ENCODE measurements at regions not wholly inside any gene's neighbourhood (a gene's known extent, or its start where the extent isn't known, plus 50 kb on each side); places are given as distances from the start of the nearest gene placed in this dataset.

- no peak for DNase-seq
These were observed 206.5 kb upstream of the KRR1 start for GRCh38 chr12:75717902-75718301.

GRCh38 chr12:75716291-75717025 lies 205.0 kb upstream of the KRR1 start:
- DNase-seq = no peak

DNA sequence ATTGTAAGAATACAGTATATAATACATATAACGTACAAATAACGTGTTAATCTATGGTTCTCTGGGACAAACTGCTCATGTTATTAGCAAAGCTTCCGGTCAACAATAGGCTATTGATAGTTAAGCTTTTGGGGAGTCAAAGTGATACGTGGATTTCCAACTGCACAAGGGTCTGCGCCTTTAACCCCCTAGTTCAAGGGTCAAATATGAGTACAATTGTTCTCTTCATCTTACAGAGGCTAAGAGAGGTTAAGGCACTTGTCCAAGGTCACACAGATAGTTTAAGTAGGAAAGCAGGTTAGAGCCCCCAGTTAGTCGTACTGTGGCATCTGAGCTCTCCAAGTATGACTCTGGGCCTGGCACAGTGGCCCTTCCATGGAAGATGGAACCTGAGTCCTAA lies 204.3 kb upstream of the KRR1 start:
- no peak for DNase-seq

DNA sequence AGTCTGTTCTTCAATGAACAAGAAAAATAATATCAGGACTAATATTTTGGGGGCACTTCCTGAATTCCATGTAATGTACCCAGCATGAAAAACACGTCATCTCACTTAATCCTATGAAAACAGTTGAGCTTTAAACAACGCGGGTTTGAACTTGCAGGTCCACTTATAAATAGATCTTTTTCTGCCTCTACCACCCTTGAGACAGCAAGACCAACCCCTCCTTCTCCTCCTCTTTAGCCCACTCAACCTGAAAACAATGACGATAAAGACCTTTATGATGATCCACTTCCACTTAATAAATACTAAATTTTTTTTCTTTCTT lies 203.9 kb upstream of the KRR1 start:
- no peak for DNase-seq

- DNase-seq = no peak
These were observed 203.3 kb upstream of the KRR1 start for GRCh38 chr12:75714462-75715322.

- no peak for DNase-seq
These were observed 202.0 kb upstream of the KRR1 start for GRCh38 chr12:75713434-75713833.

DNA sequence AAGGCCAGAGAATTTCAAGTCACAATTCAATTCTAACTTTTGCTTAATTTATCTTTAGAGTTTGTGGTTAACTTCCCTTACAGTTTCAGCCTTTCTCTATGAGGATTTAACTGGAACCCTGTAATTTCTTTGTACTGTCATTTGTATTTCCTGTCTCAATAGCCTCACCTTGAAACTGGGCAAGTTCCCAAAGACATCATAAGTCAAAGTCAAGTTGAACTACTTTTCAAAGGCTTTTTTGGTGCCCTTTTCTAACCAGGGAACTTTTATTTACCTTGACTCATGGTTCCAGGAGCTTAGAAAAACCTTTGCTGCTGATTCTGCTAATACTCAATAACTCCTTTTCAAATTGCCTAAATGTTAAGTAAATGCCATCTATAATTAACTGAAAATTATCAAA lies 200.8 kb upstream of the KRR1 start:
- DNase-seq = no peak

- no peak for DNase-seq
These were observed 199.9 kb upstream of the KRR1 start for GRCh38 chr12:75711271-75711670.

GRCh38 chr12:75710361-75711069 lies 199.1 kb upstream of the KRR1 start:
- no peak for DNase-seq

GRCh38 chr12:75709503-75709902 lies 198.1 kb upstream of the KRR1 start:
- DNase-seq = no peak

DNA sequence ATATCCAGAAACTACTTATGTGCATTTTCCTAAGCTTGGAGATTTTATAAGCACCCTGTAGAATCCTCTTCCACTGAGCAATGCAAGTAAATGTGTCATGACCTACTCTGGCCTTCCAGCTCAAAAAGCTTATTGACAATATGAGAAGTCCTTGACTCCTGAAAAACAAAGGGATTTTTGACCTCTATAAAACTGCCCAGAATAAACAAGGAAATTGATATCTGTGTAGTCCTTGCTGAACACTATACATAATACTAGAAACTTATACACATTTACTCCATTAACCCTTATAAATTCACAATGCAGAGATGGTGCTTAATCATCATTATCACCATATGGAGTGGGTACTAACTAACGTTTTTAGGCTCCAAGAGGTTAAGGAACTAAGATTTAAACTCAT lies 197.4 kb upstream of the KRR1 start:
- DNase-seq = no peak

- DNase-seq = no peak
These were observed 196.6 kb upstream of the KRR1 start for GRCh38 chr12:75707983-75708382.

- no peak for DNase-seq
These were observed 195.6 kb upstream of the KRR1 start for GRCh38 chr12:75706786-75707605.

- DNase-seq = no peak
These were observed 194.6 kb upstream of the KRR1 start for GRCh38 chr12:75705749-75706711.

DNA sequence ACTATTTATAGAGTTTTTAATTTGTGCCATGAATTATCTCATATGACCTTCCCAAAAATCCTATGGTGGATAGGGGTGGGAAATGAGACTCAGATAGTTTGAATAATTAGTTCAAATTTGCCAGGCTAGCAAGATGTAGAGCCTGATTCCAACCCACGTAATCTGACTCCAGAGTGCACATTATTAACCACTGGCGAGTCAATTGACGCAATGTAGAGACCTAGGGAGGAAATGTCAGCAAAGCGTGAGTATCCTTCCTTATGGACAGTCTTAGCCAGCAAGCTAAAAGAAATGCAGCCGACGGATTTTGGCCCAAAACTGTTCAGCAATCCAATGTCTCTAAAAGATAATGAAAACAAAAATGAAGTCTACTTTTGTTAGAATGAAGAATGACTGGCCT lies 193.3 kb upstream of the KRR1 start:
- no peak for DNase-seq

GRCh38 chr12:75704208-75704607 lies 192.8 kb upstream of the KRR1 start:
- DNase-seq = no peak

DNA sequence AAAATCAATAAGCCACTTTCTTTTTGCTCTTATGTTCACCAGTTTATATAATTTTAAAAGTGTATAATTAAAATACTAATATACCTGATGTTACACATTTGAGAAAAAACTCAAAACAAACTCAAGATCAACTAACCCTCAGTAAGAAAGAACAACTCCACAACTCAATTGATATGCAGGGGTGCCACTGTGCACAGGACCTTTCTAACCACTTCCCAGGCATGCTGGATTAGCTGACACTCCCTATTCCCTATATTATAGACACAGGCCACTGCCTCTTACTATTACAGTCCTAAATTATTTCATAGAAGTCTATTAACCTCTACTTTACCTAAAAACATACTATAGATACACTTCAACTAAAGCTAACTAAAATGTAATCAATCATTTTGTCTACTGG lies 191.7 kb upstream of the KRR1 start:
- DNase-seq = no peak

DNA sequence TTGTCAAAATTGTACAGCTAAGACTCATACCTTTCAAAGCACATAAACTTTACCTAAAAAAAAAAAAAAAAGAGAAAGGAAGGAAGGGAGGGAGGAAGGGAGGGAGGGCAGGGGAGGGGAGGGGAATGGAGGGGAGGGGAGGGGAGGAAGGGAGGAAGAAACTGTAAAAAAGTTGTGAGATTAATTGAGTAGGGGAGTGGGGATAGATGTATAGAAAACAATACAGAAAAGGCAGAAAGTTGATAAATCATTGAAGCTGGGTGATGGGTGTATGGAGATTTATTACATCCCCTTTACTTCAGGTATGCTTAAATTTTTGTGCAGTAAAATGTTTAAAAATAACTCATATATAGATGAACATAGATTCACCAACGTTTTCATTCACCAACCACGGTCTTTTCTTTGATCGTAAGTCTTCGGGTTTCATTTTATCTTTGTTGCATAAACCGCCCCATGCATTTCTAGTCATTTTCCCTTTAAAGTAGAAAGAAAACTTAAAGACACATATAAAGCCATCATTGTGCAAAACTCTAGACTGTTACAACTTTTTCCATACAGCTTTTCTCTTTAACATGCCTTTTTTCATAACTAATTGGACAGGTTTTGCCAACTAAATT lies 191.2 kb upstream of the KRR1 start:
- DNase-seq = no peak

GRCh38 chr12:75701859-75702258 lies 190.4 kb upstream of the KRR1 start:
- no peak for DNase-seq

DNA sequence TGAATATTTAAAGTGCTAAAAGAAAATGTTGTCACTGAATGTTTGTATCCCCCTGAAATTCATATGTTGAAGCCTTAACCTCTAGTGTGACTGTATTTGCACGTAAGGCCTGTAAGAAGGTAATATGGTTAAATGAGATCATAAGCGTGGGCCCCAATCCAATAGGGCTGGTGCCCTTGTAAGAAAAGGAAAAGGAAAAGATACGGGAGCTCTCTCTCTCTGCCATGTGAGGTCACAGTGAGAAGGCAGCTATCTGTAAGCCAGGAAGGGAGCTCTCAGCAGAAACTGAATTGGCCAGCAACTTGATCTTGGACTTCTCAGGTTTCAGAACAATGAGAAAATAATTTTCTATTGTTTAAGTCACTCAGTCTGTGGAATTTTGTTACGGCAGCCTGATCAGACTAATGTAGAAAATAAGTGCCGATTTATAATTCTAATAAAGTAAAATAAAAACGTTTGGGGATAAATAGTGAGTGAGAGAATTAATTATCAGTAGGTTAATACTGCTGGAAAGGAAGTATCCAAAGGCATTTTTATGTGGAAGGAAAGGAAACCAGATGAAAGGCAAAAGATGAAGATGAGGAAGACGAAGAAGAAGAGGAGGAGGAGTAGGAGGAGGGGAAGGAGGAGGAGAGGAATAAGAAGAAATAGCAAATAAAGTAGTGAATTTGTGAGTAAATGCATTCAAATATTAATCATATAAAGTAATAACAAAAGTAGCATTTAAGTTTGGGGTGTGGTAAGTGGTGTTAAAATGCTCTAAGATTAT lies 188.5 kb upstream of the KRR1 start:
- DNase-seq = no peak

DNA sequence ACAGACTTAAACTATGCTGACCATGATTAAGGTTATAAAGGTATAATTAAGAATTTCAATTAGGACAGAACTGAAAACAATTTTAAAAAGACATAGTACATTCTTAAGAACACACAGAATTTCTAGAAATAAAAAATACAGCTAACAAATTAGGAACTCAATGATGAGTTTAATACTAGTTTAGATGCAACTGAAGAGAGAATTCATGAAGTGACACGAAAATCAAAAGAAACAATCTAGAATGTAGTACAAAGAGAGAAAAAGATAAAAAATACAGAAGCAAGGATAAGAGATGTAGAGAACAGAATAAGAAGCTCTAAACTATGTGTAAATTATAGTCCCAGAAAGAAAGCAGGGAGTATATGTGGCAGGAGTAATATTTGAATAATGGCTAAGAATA lies 187.8 kb upstream of the KRR1 start:
- no peak for DNase-seq
